ENCODE measurements at regions not wholly inside any gene's neighbourhood (a gene's known extent, or its start where the extent isn't known, plus 50 kb on each side); places are given as distances from the start of the nearest gene placed in this dataset.

GRCh38 chrX:137352101-137352660 lies 213.7 kb upstream of the ZIC3 start:
- no peaks in the 10 kb centered on the region; the same call in 1 of the 2 replicates for H3K27me3 Mint-ChIP-seq (ENCODE audit: low read depth)
- POLR2A ChIA-PET, result no interaction called here
- H3K36me3 Mint-ChIP-seq, result no peaks in the 10 kb centered on the region
- no peak overlapping the region for H3K27ac Mint-ChIP-seq
- H3K4me3 Mint-ChIP-seq, result no peak overlapping the region
- ATAC-seq (peak; percentile 56), DNase-seq (ENCODE audit: low spot score) (peak; percentile 10)
- no peaks in the 10 kb centered on the region for H3K4me1 Mint-ChIP-seq
- CTCF ChIA-PET, result interaction anchor here (0.6 to 1.3 kb wide), 6 partner anchors 9 to 385 kb away, joined by 3 to 4 read pairs (median 3); no protein-coding TSS in a partner anchor
- TF ChIP-seq ETV6 (CRISPR knock-in tag; IDR thresholded peaks at IDR 0.05) (no peak), ATF1 (CRISPR knock-in tag; IDR thresholded peaks at IDR 0.05) (no peak), CREB1 (CRISPR knock-in tag; IDR thresholded peaks at IDR 0.05) (no peak), NR2C2 (CRISPR knock-in tag; IDR thresholded peaks at IDR 0.05) (no peak), USF1 (CRISPR knock-in tag; IDR thresholded peaks at IDR 0.05) (no peak), SMAD4 (CRISPR knock-in tag; IDR thresholded peaks at IDR 0.05) (no peak), ESRRA (CRISPR knock-in tag; IDR thresholded peaks at IDR 0.05; ENCODE audit: borderline replicate concordance) (no peak), TEAD1 (CRISPR knock-in tag; IDR thresholded peaks at IDR 0.05) (no peak), ZNF263 (CRISPR knock-in tag; IDR thresholded peaks at IDR 0.05; ENCODE audit: low read depth) (no peak), KAT7 (CRISPR knock-in tag; IDR thresholded peaks at IDR 0.05; ENCODE audit: borderline replicate concordance) (no peak), FOXK1 (CRISPR knock-in tag; IDR thresholded peaks at IDR 0.05) (no peak), CBFB (CRISPR knock-in tag; IDR thresholded peaks at IDR 0.05; ENCODE audit: low read depth) (no peak)
- TF ChIP-seq, protein P1, sequence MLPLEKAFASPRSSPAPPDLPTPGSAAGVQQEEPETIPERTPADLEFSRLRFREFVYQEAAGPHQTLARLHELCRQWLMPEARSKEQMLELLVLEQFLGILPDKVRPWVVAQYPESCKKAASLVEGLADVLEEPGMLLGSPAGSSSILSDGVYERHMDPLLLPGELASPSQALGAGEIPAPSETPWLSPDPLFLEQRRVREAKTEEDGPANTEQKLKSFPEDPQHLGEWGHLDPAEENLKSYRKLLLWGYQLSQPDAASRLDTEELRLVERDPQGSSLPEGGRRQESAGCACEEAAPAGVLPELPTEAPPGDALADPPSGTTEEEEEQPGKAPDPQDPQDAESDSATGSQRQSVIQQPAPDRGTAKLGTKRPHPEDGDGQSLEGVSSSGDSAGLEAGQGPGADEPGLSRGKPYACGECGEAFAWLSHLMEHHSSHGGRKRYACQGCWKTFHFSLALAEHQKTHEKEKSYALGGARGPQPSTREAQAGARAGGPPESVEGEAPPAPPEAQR (CRISPR knock-in tag; IDR thresholded peaks at IDR 0.05), result no peak
- TF ChIP-seq, protein P2, sequence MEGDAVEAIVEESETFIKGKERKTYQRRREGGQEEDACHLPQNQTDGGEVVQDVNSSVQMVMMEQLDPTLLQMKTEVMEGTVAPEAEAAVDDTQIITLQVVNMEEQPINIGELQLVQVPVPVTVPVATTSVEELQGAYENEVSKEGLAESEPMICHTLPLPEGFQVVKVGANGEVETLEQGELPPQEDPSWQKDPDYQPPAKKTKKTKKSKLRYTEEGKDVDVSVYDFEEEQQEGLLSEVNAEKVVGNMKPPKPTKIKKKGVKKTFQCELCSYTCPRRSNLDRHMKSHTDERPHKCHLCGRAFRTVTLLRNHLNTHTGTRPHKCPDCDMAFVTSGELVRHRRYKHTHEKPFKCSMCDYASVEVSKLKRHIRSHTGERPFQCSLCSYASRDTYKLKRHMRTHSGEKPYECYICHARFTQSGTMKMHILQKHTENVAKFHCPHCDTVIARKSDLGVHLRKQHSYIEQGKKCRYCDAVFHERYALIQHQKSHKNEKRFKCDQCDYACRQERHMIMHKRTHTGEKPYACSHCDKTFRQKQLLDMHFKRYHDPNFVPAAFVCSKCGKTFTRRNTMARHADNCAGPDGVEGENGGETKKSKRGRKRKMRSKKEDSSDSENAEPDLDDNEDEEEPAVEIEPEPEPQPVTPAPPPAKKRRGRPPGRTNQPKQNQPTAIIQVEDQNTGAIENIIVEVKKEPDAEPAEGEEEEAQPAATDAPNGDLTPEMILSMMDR (IDR thresholded peaks at IDR 0.05), result no peak
- TF ChIP-seq, protein P3, sequence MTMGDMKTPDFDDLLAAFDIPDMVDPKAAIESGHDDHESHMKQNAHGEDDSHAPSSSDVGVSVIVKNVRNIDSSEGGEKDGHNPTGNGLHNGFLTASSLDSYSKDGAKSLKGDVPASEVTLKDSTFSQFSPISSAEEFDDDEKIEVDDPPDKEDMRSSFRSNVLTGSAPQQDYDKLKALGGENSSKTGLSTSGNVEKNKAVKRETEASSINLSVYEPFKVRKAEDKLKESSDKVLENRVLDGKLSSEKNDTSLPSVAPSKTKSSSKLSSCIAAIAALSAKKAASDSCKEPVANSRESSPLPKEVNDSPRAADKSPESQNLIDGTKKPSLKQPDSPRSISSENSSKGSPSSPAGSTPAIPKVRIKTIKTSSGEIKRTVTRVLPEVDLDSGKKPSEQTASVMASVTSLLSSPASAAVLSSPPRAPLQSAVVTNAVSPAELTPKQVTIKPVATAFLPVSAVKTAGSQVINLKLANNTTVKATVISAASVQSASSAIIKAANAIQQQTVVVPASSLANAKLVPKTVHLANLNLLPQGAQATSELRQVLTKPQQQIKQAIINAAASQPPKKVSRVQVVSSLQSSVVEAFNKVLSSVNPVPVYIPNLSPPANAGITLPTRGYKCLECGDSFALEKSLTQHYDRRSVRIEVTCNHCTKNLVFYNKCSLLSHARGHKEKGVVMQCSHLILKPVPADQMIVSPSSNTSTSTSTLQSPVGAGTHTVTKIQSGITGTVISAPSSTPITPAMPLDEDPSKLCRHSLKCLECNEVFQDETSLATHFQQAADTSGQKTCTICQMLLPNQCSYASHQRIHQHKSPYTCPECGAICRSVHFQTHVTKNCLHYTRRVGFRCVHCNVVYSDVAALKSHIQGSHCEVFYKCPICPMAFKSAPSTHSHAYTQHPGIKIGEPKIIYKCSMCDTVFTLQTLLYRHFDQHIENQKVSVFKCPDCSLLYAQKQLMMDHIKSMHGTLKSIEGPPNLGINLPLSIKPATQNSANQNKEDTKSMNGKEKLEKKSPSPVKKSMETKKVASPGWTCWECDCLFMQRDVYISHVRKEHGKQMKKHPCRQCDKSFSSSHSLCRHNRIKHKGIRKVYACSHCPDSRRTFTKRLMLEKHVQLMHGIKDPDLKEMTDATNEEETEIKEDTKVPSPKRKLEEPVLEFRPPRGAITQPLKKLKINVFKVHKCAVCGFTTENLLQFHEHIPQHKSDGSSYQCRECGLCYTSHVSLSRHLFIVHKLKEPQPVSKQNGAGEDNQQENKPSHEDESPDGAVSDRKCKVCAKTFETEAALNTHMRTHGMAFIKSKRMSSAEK (CRISPR knock-in tag; IDR thresholded peaks at IDR 0.05; ENCODE audit: borderline replicate concordance), result no peak
- TF ChIP-seq, protein P4, sequence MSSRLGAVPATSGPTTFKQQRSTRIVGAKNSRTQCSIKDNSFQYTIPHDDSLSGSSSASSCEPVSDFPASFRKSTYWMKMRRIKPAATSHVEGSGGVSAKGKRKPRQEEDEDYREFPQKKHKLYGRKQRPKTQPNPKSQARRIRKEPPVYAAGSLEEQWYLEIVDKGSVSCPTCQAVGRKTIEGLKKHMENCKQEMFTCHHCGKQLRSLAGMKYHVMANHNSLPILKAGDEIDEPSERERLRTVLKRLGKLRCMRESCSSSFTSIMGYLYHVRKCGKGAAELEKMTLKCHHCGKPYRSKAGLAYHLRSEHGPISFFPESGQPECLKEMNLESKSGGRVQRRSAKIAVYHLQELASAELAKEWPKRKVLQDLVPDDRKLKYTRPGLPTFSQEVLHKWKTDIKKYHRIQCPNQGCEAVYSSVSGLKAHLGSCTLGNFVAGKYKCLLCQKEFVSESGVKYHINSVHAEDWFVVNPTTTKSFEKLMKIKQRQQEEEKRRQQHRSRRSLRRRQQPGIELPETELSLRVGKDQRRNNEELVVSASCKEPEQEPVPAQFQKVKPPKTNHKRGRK (CRISPR knock-in tag; IDR thresholded peaks at IDR 0.05; ENCODE audit: borderline replicate concordance), result no peak
- no peaks in the 10 kb centered on the region for H3K9me3 Mint-ChIP-seq

DNA sequence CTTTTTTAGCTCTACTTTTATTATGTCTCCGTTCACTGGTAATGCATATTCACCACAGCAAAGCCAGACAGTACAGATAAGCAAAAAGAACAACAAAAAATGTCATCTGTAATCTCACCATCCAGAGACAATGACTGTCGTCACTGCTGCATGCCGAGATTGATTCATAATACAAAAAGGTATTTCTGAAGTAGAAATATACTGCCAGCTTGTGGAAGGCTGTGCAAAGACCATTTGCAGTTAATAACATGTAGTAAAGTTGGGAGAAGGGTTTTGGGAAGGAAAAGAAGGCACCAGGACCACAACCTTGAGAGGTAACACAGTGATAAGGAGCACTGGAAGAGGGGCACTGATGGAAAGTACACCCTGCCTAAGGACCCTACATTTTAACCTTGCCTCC lies 223.0 kb upstream of the ZIC3 start:
- Mint-ChIP-seq H3K36me3 (no peaks in the 10 kb centered on the region), H3K27me3 (ENCODE audit: low read depth) (peaks cover 5% of the 10 kb centered on the region), H3K27ac (no peak overlapping the region), H3K4me1 (no peaks in the 10 kb centered on the region), H3K9me3 (no peaks in the 10 kb centered on the region), H3K4me3 (no peak overlapping the region)
- DNase-seq (ENCODE audit: low spot score), result no peak
- POLR2A ChIA-PET, result no interaction called here
- CTCF ChIA-PET, result no interaction called here
- ATAC-seq, result no peak
- TF ChIP-seq, protein P5, sequence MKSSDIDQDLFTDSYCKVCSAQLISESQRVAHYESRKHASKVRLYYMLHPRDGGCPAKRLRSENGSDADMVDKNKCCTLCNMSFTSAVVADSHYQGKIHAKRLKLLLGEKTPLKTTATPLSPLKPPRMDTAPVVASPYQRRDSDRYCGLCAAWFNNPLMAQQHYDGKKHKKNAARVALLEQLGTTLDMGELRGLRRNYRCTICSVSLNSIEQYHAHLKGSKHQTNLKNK (CRISPR knock-in tag; IDR thresholded peaks at IDR 0.05), result no peak
- TF ChIP-seq, protein P6, sequence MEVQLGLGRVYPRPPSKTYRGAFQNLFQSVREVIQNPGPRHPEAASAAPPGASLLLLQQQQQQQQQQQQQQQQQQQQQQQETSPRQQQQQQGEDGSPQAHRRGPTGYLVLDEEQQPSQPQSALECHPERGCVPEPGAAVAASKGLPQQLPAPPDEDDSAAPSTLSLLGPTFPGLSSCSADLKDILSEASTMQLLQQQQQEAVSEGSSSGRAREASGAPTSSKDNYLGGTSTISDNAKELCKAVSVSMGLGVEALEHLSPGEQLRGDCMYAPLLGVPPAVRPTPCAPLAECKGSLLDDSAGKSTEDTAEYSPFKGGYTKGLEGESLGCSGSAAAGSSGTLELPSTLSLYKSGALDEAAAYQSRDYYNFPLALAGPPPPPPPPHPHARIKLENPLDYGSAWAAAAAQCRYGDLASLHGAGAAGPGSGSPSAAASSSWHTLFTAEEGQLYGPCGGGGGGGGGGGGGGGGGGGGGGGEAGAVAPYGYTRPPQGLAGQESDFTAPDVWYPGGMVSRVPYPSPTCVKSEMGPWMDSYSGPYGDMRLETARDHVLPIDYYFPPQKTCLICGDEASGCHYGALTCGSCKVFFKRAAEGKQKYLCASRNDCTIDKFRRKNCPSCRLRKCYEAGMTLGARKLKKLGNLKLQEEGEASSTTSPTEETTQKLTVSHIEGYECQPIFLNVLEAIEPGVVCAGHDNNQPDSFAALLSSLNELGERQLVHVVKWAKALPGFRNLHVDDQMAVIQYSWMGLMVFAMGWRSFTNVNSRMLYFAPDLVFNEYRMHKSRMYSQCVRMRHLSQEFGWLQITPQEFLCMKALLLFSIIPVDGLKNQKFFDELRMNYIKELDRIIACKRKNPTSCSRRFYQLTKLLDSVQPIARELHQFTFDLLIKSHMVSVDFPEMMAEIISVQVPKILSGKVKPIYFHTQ (CRISPR knock-in tag; IDR thresholded peaks at IDR 0.05), result no peak
